Amygdala (tissue), 56 donors: ENCODE measurements at regions not wholly inside any gene's neighbourhood (a gene's known extent, or its start where the extent isn't known, plus 50 kb on each side); places are given as distances from the start of the nearest gene placed in this dataset.
"Not testable (repeated sequence)": the region's sequence is repeated elsewhere in the genome, so short reads cannot be mapped to it uniquely, and the experiment has no call there.

Experiments used
- DNase-seq, 56 donors: peaks; one replicate each; lab custom pipeline; 2025; lab: John Stamatoyannopoulos, UW

DNA sequence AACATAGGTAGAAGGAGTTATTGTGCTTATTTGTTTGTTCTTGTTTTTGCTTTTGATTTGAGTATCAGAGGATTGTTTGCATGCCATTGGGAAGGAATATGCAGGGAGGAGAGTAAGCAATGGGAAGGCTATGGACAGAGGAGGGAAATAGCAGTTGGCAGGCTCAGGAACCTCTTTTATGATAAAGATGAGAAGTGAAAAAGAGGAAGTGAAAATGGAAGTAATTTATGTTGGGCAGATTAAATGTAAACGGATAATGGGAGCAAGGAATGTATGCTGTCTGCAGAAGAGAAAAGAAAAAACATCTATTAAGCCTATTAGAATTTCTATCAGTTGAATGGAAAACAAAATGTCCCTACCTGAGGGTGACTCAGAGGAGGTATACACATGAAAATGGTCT lies 90.1 kb upstream of the NPSR1 start:
- no peak for DNase-seq

DNA sequence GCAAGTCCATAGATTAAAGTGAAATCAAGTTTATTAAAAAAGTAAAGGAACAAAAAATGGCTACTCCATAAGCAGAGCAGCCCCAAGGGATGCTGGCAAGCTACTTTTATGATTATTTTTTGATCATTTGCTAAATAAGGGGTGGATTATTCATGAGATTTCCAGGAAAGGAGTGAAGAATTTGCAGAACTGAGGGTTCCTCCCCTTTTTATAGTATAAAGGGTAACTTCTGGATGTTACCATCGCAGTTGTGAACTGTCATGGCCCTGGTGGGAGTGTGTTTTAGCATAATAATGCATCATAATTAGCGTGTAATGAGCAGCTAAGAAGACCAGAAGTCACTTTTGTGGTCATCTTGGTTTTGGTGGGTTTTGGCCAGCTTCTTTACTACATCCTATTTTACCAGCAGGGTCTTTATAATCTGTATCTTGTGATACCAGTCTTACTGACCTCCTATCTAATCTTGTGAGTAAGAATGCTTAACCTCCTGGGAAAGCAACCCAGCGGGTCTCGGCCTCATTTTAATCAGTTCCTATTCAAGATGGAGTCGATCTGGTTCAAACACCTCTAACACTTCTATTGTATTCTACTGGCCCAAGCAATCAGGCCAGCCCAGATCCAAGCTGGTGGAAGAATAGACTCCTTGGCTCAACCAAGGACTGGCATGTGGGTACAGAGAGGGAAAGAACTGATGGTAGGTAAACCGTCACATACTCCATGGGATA lies 87.9 kb upstream of the NPSR1 start:
- DNase-seq: no peak

DNA sequence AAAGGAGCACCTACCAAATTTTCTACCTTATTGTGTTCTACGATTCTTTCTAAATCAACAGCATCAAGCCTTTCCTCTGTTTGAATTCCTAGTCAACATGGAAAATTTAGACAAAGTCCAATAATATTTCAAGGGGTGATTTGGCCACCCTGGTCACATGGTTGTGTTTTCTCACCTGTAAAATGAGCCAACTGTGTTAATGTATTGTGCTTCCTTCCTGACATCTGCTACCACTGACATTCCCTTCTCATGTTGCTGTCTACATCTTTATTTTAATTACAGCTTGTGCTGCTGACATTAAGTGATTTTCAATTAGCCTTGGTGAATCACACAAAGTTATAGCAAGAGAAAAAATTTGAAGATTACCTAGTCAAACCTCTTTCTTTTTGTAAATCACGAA lies 83.0 kb upstream of the NPSR1 start:
- no peak for DNase-seq

- DNase-seq: not testable (repeated sequence)
Measured at GRCh38 chr7:34577934-34578333, 80.1 kb upstream of the NPSR1 start.

- not testable (repeated sequence) for DNase-seq
Measured at GRCh38 chr7:34581698-34582097, 76.3 kb upstream of the NPSR1 start.

DNA sequence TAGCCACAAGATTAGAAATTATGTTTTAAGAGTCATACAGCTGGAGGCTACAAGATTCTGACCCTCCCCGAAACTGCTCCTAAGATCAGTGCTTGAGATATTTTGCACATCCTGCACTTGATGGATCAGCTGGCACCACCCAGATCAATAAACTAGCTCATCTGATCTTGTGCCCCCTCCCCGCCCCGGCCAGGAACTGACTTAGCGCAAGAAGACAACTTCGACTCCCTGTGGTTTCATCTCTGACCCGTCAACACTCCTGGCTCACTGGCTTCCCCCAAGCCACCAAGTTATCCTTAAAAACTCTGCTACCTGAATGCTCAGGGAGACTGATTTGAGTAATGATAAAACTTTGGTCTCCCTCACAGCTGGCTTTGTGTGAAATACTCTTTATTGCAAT lies 73.5 kb upstream of the NPSR1 start:
- no peak for DNase-seq

DNA sequence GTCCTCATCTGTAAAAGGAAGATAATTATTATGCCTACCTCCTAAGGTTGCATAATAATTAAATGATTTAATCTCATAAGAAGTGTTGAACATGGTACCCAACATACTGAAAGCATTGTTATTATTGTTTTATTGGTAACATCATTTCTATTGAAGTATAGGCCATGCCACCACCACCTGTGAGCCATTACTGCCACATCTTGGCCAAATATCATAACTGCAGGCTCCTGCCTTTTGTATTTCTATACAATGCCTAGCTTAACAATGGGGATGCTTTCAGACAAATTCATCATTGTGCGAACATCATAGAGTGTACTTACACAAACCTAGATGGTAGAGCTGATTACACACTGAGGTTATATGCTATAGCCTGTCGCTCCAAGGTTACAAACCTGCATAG lies 61.1 kb upstream of the NPSR1 start:
- DNase-seq: no peak

GRCh38 chr7:34603711-34604444 lies 54.1 kb upstream of the NPSR1 start:
- DNase-seq: no peak
